Muscle of back (tissue), 3 donors: ENCODE measurements at regions not wholly inside any gene's neighbourhood (a gene's known extent, or its start where the extent isn't known, plus 50 kb on each side); places are given as distances from the start of the nearest gene placed in this dataset.

ENCODE experiments used
- DNase-seq, 3 donors: peaks; one replicate each; pipeline versions ENCODE4 v3.0.0 to v3.0.0-alpha.2; 2013

- no peak for DNase-seq
These were observed 86.3 kb upstream of the TMPRSS2 start for GRCh38 chr21:41594268-41594667.

GRCh38 chr21:41593760-41594138, 85.8 kb upstream of the TMPRSS2 start:
- DNase-seq = no peak

GRCh38 chr21:41593051-41593759, 85.2 kb upstream of the TMPRSS2 start:
- DNase-seq = no peak

GRCh38 chr21:41589620-41590175, 81.7 kb upstream of the TMPRSS2 start:
- no peak for DNase-seq

GRCh38 chr21:41589131-41589530, 81.2 kb upstream of the TMPRSS2 start:
- DNase-seq = no peak

- no peak for DNase-seq
These were observed 77.4 kb upstream of the TMPRSS2 start for GRCh38 chr21:41585199-41585994.

GRCh38 chr21:41584603-41585176, 76.7 kb upstream of the TMPRSS2 start:
- no peak for DNase-seq

- no peak for DNase-seq
These were observed 75.4 kb upstream of the TMPRSS2 start for GRCh38 chr21:41583274-41583790.

GRCh38 chr21:41582866-41583265, 74.9 kb upstream of the TMPRSS2 start:
- no peak for DNase-seq

- no peak for DNase-seq
These were observed 74.4 kb upstream of the TMPRSS2 start for GRCh38 chr21:41582298-41582840.

- no peak for DNase-seq
These were observed 73.8 kb upstream of the TMPRSS2 start for GRCh38 chr21:41581592-41582228.

GRCh38 chr21:41580758-41581554, 73.0 kb upstream of the TMPRSS2 start:
- DNase-seq = no peak

GRCh38 chr21:41579692-41580091, 71.7 kb upstream of the TMPRSS2 start:
- no peak for DNase-seq

GRCh38 chr21:41578716-41579115, 70.8 kb upstream of the TMPRSS2 start:
- no peak for DNase-seq

- DNase-seq = no peak
These were observed 70.1 kb upstream of the TMPRSS2 start for GRCh38 chr21:41578083-41578482.

- no peak for DNase-seq
These were observed 68.2 kb upstream of the TMPRSS2 start for GRCh38 chr21:41576013-41576615.

GRCh38 chr21:41573902-41574690, 66.1 kb upstream of the TMPRSS2 start:
- no peak for DNase-seq

GRCh38 chr21:41571938-41572510, 64.1 kb upstream of the TMPRSS2 start:
- no peak for DNase-seq

- DNase-seq = no peak
These were observed 62.9 kb upstream of the TMPRSS2 start for GRCh38 chr21:41570791-41571355.
